Hindlimb muscle (tissue), 1 donor: ENCODE measurements at regions not wholly inside any gene's neighbourhood (a gene's known extent, or its start where the extent isn't known, plus 50 kb on each side); places are given as distances from the start of the nearest gene placed in this dataset.

ENCODE experiments used
- DNase-seq: peaks from one replicate; pipeline ENCODE4 v3.0.0-alpha.2; 2013

DNA sequence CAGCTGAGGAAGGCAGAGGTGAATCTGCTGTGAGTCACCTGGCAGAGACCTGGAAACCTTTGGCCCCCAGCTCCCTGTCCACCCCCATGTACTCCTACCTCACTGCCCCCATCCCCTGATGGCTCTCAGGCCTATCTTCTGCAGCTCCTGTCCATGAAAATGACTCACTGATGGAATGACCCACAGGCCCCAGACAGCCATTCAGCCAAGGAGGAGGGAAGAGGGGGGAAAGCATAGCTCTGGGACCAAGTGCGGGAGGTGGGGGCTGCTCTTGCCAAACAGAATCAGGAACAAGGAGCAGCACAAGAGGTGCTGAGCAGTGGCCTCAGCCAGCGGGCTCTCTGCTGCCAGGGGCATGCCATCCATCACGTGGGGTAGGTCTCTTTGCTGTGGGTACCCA, 111.4 kb upstream of the C1QTNF9B start:
- no peak for DNase-seq

GRCh38 chr13:24011266-24011665, 114.0 kb upstream of the C1QTNF9B start:
- DNase-seq: no peak

- no peak for DNase-seq
Observed at GRCh38 chr13:24012648-24013047, 115.3 kb upstream of the C1QTNF9B start.

DNA sequence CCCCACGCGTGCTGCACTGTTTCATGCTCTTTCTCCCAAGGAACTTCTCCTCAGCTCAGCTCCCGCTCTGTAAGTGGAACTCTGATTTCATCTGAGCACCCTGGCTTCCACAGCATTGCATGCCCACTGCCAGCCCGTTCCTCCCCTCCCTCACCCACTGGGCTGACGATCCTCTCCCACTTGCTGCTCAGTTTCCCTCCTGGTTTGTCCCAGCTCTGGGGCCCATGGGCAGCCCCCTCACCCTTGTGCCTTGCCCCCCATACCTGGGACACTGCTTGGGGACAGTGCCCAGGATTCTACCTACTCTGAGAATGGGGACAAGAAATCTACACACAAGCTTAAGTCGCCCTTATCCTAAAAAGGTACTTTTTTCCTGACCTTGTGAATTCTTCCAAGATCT, 115.9 kb upstream of the C1QTNF9B start:
- DNase-seq: no peak

DNA sequence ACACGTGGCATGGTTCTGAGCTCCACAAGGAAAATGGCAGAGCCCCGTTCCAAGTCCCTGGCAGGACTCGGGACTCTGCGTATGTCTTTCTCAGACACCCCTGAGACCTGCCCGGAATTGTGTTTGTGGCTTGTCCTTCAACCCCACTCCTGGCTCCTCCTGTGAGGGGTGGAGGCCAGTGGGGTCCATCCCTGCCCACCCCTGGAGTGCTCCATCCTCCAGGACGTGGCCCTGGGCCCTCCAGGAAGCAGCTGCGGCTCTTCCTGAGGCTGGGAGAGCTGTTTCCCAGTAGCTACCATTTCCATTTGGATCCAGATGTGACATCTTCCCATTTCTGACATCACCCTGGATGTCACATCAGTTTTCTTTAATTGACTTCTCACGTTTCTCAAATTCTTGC, 118.7 kb upstream of the C1QTNF9B start:
- DNase-seq: no peak

DNA sequence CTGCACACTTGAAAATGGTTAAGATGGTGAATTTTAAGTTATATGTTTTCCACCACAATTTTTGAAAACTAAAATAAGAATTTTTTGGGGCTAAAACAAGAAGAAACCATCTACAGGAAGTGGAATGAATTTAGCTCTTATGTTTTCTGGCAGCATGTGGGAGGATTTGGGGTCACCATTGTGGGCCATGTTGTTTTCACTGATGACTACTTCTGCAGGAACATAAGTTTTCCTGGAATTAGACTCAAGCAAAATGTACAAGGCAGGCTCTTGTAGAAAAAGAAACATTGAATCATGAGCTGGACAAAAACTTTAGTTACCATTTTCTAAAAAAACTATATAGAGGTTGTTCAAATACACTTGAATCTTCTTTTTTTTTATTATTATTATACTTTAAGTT, 125.3 kb upstream of the C1QTNF9B start:
- no peak for DNase-seq

GRCh38 chr13:24023073-24023472, 125.8 kb upstream of the C1QTNF9B start:
- DNase-seq: no peak

- no peak for DNase-seq
Observed at GRCh38 chr13:24027494-24027893, 130.2 kb upstream of the C1QTNF9B start.

- DNase-seq: no peak
Observed at GRCh38 chr13:24032252-24032651, 128.3 kb upstream of the SPATA13 start.

DNA sequence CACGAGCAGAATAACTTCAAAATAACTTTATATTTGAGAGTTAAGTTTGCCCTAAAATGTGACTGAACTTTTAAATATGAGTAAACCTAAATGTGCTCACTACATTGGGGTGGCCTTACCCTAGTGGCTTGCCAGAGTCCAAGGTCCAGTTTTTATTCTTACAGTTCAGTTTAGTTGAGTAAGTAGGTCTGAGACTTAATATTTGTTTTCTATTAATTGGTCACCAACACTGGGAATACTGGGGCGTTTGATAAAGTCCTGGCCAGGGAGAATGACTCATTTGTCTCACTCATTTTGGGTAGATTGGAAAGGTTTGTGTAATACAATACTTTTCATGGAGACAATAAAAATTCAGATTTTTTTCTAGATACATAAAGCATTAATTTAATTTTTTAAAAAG, 127.8 kb upstream of the SPATA13 start:
- DNase-seq: no peak

- DNase-seq: no peak
Observed at GRCh38 chr13:24033527-24034302, 126.8 kb upstream of the SPATA13 start.

DNA sequence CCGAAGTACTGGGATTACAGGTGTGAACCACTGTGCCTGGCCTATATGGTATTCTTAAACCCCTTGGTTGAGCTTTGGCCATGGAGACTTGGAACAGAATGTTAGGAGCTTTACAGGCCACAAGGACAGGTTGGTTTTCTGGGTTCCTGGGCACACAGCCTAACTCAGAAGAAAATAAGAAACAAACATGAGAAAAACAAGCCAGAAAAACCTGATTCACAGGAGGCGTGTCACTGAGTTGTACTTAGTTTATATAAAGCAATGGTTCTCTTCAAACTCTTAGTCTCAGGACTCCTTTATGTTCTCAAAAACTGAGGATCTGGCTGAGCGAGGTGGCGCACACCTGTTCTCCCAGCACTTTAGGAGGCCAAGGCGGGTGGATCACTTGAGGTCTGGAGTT, 125.1 kb upstream of the SPATA13 start:
- no peak for DNase-seq

GRCh38 chr13:24036115-24036514, 124.4 kb upstream of the SPATA13 start:
- DNase-seq: no peak

DNA sequence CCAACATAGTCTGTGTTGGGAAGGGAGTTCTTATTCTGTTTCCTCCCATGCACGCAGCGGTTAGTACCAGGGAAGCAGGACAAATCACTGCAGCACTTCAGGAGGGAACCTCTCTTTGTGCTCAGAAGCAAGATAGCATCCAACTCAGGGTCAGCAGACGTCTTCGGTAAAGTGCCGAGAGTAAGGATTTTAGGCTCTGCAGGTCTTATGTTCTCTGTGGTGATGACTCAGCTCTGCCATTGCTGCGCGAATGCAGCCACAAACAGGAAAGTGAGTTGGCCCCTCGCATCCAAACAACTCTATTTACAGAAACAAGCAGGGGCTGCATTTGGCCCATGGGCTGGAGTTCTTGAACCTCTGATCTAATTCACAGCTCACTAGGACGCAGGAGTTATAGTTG, 122.1 kb upstream of the SPATA13 start:
- DNase-seq: no peak

DNA sequence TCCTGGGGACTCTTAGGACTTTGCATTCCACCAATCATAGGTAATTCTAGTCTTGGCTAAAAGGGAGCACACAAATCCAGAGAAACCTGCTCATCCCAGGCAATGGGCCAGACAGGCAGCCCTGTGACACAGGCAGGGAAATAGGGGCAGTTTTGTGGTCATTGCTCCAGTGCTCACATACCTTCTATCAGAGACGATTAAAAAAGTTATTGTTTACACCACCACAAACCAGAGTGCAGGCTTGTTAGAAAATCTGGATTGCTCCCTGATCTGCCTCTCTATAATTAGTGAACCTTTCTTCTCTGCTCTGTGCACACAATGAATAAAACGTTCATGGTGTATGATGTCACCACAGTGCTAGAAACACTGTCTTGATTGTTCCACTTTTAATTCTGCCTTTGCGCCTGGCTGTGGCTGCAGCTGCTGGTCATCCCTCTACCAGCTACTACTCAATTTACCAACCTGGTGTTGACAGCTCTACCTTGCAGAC, 121.6 kb upstream of the SPATA13 start:
- no peak for DNase-seq

- no peak for DNase-seq
Observed at GRCh38 chr13:24039621-24040475, 120.7 kb upstream of the SPATA13 start.

DNA sequence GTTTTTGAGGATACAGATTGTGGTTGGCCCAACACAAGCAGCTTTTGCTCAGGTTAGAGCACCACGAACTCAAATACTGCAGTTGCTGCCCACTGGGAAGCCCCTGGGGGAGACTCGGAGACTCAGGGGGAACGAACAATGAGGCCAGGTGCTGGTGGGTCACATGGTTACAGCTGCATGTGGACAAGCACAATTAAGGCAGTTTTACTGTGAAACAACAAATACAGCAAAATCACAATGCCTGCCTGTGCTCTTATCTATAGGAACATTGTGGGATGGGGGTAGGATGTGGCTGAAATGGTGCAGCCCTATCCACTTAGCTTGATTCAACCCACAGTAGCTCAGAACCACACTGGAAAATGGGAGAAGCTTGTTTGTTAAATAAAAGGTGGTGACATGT, 119.7 kb upstream of the SPATA13 start:
- no peak for DNase-seq

DNA sequence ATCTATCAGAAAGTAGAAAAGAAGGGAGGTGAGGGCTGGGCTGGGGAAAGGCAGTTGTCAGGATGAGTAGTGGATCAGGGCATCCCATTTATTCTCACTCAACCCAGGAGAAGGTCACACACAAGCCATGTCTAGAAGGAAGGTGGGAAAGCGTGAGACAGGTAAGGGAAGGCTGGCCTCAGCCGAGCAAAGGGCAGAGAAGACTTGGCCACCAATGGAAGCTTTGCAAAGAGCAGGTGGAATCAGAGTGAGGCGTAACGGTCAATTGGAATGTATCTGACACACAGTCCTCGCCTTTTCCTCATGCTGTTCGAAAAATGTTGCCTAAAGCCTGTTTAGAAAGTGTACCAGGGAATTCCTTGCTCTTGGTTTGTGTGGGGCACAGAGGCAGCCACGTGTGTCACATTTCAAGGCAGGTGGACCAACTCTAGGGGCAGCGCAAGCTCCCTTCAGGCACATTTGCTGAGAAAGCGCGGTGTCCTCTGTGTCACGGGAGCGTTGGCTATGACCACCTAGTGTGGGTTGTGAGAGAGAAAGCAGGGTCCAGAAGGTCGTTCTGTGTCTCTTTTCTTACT, 118.8 kb upstream of the SPATA13 start:
- DNase-seq: no peak

DNA sequence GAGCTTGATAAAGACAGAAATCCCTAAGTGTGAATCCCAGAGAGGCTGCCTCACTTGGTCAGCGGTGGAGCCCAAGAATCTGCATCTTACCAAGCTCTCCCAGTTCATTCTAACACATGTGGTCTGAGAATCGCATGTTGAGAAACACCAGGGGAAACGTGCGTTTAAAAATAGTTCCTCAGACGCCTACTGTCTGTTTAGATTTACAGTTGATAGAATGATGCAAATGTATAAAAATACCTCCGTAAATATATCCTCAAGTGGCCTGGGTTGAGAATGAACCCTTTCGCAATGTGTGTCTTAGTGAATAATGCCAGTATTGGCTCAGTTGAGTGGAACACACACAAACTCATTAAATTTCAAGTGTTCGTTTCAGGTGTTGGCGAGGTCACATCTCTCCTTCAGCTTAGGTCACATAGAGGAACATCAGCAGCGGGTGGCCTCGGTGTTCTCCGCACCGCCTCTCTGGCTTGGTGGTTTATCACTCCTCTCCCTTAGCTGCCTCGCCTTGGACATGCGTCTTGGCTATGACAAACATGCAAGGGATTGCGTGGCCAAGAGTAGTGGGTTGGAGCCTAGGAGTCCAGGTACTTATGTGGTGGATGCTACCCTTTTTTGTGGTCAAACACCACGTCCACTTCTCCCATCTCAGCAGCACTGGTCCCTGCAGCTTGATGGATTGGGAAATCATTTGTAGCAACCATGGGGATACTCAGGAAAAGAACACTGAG, 117.6 kb upstream of the SPATA13 start:
- DNase-seq: no peak

DNA sequence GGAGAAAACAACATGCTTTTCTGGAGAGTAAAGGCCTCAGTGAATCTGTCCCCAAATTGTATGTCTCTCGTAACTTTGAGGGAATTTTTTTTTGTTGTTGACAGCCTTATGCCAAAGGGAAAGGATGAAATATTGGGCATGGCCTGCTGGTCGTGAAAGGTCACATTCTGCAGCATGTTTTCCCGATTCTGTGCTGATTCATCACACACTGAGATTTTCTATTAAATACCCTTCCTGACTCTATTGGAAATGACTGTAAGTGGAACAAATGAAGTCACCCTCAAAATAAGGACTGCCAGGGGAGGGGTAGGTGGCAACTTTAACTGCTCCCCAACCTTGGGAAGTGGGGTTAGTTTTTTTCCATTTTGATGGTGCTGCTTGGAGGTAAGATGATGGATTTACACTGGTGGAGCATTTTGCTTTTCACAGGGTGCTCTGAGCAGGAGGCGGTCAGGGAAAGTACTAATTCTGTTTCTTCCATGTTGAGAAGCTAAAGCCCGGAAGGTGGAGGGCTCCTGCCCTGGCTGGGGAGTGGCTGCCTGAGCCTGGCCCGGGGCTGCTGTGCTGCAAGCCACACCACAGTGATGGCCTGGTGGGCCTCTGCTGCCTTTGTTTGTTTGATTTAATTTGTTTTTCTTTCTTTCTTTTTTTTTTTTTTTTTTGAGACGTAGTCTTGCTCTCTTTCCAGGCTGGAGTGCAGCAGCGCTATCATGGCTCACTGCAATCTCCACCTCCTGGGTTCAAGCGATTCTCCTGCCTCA, 116.8 kb upstream of the SPATA13 start:
- no peak for DNase-seq

DNA sequence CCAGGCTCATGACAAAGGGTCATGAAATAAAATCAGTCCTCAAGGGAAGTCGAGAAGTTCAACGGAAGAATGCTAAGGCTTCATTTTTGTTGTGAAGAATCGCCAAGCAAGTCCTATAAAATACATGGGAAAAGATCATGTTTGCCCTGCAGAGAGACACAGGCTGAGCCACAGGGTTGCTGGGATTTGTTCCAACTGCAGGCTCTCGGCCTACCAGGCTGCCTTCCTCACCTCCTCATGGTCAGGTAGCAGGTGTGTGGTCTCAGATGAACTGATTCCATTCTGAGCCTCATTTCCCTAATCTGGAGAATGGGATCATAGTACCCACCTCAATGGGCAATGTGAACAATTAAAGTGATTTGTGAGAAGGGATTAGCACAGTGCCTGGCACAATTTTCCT, 114.9 kb upstream of the SPATA13 start:
- DNase-seq: no peak

- no peak for DNase-seq
Observed at GRCh38 chr13:24050292-24050711, 110.2 kb upstream of the SPATA13 start.
